ENCODE measurements at regions not wholly inside any gene's neighbourhood (a gene's known extent, or its start where the extent isn't known, plus 50 kb on each side); places are given as distances from the start of the nearest gene placed in this dataset.

GRCh38 chr7:124681946-124682345 is 83.6 kb downstream of the GPR37 start:
- TF ChIP-seq POLR2A (IDR thresholded peaks at IDR 0.05) (no peak), CTCF (IDR thresholded peaks at IDR 0.05) (no peak)
